ENCODE measurements at regions not wholly inside any gene's neighbourhood (a gene's known extent, or its start where the extent isn't known, plus 50 kb on each side); places are given as distances from the start of the nearest gene placed in this dataset.
A peak's percentile ranks its signal among the peaks of the same experiment; 100 is the strongest.

GRCh38 chr5:81853030-81853357, 102.1 kb upstream of the SSBP2 start:
- Histone ChIP-seq H3K27me3 (ENCODE audit: control insufficient read depth, insufficient read depth, low read length) (no peaks in the 10 kb centered on the region), H3K9ac (ENCODE audit: insufficient read depth, low read length) (no peak overlapping the region), H3K79me2 (ENCODE audit: control insufficient read depth, insufficient read depth, low read length) (no peaks in the 10 kb centered on the region), H3K4me1 (ENCODE audit: control insufficient read depth, extremely low read depth, insufficient read depth, low read length) (peaks cover 16% of the 10 kb centered on the region), H4K20me1 (ENCODE audit: control insufficient read depth, extremely low read depth, insufficient read depth, low read length) (no peaks in the 10 kb centered on the region), H3K4me3 (replicated peaks in 1 of 4; ENCODE audit: control extremely low read depth in 1 of 4, insufficient read depth in 1 of 4, low read depth in 3 of 4, low read length in 4 of 4) (peak overlapping the region in 2 of 4 experiments; percentile 46 to 52), H2AFZ (ENCODE audit: low read length) (no peak overlapping the region), H3K4me2 (ENCODE audit: extremely low read depth, insufficient read depth, low read length) (peak overlapping the region; percentile 84), H3K27ac (ENCODE audit: insufficient read depth, low read length) (no peak overlapping the region), H3K36me3 (ENCODE audit: control insufficient read depth, insufficient read depth, low read length) (no peaks in the 10 kb centered on the region), H3K9me3 (ENCODE audit: control insufficient read depth, insufficient read depth, low read depth, low read length) (no peaks in the 10 kb centered on the region)
- TF ChIP-seq CTCF (conservative IDR thresholded peaks at IDR 0.05 in 1 of 2, IDR thresholded peaks at IDR 0.05 in 1 of 2; ENCODE audit: low read depth in 1 of 2, low read length in 2 of 2), result no peak
- no peak for TF ChIP-seq EZH2 (IDR thresholded peaks at IDR 0.05; ENCODE audit: low read length, missing control alignments)
- DNase-seq (ENCODE audit: low read depth in 2 of 2), result no peak

- peak overlapping the region; percentile 29 for H2AFZ ChIP-seq (ENCODE audit: low read length)
- no peaks in the 10 kb centered on the region for H3K9me3 ChIP-seq (ENCODE audit: control insufficient read depth, insufficient read depth, low read depth, low read length)
- H4K20me1 ChIP-seq (ENCODE audit: control insufficient read depth, extremely low read depth, insufficient read depth, low read length), result no peaks in the 10 kb centered on the region
- H3K36me3 ChIP-seq (ENCODE audit: control insufficient read depth, insufficient read depth, low read length), result no peaks in the 10 kb centered on the region
- H3K9ac ChIP-seq (ENCODE audit: insufficient read depth, low read length), result peak overlapping the region; percentile 24
- no peaks in the 10 kb centered on the region for H3K79me2 ChIP-seq (ENCODE audit: control insufficient read depth, insufficient read depth, low read length)
- H3K27me3 ChIP-seq (ENCODE audit: control insufficient read depth, insufficient read depth, low read length), result no peaks in the 10 kb centered on the region
- H3K27ac ChIP-seq (ENCODE audit: insufficient read depth, low read length), result peak overlapping the region; percentile 88
- H3K4me2 ChIP-seq (ENCODE audit: extremely low read depth, insufficient read depth, low read length), result peak overlapping the region; percentile 84
- TF ChIP-seq CTCF (conservative IDR thresholded peaks at IDR 0.05 in 1 of 2, IDR thresholded peaks at IDR 0.05 in 1 of 2; ENCODE audit: low read depth in 1 of 2, low read length in 2 of 2) (no peak), EZH2 (IDR thresholded peaks at IDR 0.05; ENCODE audit: low read length, missing control alignments) (no peak)
- peak overlapping the region; percentile 30 to 52 (median 40) for H3K4me3 ChIP-seq (replicated peaks in 1 of 4; ENCODE audit: control extremely low read depth in 1 of 4, insufficient read depth in 1 of 4, low read depth in 3 of 4, low read length in 4 of 4)
- H3K4me1 ChIP-seq (ENCODE audit: control insufficient read depth, extremely low read depth, insufficient read depth, low read length), result peaks cover 16% of the 10 kb centered on the region
- DNase-seq (ENCODE audit: low read depth in 2 of 2), result peak; percentile 40 to 74
Observed at GRCh38 chr5:81852291-81853029, 101.6 kb upstream of the SSBP2 start.

- Histone ChIP-seq H3K27me3 (ENCODE audit: control insufficient read depth, insufficient read depth, low read length) (no peaks in the 10 kb centered on the region), H3K4me3 (replicated peaks in 1 of 4; ENCODE audit: control extremely low read depth in 1 of 4, insufficient read depth in 1 of 4, low read depth in 3 of 4, low read length in 4 of 4) (peak overlapping the region; percentile 34 to 52 (median 48)), H3K9me3 (ENCODE audit: control insufficient read depth, insufficient read depth, low read depth, low read length) (no peaks in the 10 kb centered on the region), H3K27ac (ENCODE audit: insufficient read depth, low read length) (peak overlapping the region; percentile 88), H2AFZ (ENCODE audit: low read length) (peak overlapping the region; percentile 60), H3K4me1 (ENCODE audit: control insufficient read depth, extremely low read depth, insufficient read depth, low read length) (peaks cover 16% of the 10 kb centered on the region), H4K20me1 (ENCODE audit: control insufficient read depth, extremely low read depth, insufficient read depth, low read length) (no peaks in the 10 kb centered on the region), H3K4me2 (ENCODE audit: extremely low read depth, insufficient read depth, low read length) (peak overlapping the region; percentile 90), H3K36me3 (ENCODE audit: control insufficient read depth, insufficient read depth, low read length) (no peaks in the 10 kb centered on the region), H3K9ac (ENCODE audit: insufficient read depth, low read length) (peak overlapping the region; percentile 75), H3K79me2 (ENCODE audit: control insufficient read depth, insufficient read depth, low read length) (no peaks in the 10 kb centered on the region)
- no peak for TF ChIP-seq CTCF (conservative IDR thresholded peaks at IDR 0.05 in 1 of 2, IDR thresholded peaks at IDR 0.05 in 1 of 2; ENCODE audit: low read depth in 1 of 2, low read length in 2 of 2)
- TF ChIP-seq EZH2 (IDR thresholded peaks at IDR 0.05; ENCODE audit: low read length, missing control alignments), result no peak
- peak; percentile 94 to 97 for DNase-seq (ENCODE audit: low read depth in 2 of 2)
Observed at GRCh38 chr5:81851481-81852178, 100.7 kb upstream of the SSBP2 start.
